ENCODE measurements at regions not wholly inside any gene's neighbourhood (a gene's known extent, or its start where the extent isn't known, plus 50 kb on each side); places are given as distances from the start of the nearest gene placed in this dataset.

DNA sequence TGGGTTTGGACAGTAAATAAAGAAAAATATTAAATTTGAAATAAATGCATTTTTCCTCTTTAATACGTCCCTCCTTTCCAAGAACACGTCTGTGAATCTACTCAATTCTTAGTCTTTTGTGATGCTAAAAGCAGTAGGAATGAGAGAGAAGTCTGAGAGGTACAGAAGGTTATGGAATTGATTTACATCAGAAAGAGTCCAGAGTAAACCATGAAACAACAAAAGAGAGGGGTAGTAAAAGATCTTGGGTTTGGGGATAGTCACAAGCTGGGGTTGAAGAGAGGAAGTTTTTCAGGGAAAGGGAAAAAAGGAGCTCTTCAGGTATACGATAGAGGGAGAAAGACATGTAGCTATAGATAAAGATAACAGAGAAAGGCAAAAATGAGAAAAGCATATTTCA, 215.4 kb downstream of the RAB28 start:
- H3K9me3 Mint-ChIP-seq, result peaks cover 1 to 7% of the 10 kb centered on the region in 2 donors
- H3K4me1 Mint-ChIP-seq (ENCODE audit: low read depth in 2 of 2), result no peaks in the 10 kb centered on the region
- no peak overlapping the region for H3K27ac Mint-ChIP-seq
- no peaks in the 10 kb centered on the region for H3K36me3 Mint-ChIP-seq (ENCODE audit: insufficient read depth)
- DNase-seq (no peak), ATAC-seq (replicated peaks) (no peak)
- no peaks in the 10 kb centered on the region for H3K27me3 Mint-ChIP-seq
- no peak overlapping the region for H3K4me3 Mint-ChIP-seq

DNA sequence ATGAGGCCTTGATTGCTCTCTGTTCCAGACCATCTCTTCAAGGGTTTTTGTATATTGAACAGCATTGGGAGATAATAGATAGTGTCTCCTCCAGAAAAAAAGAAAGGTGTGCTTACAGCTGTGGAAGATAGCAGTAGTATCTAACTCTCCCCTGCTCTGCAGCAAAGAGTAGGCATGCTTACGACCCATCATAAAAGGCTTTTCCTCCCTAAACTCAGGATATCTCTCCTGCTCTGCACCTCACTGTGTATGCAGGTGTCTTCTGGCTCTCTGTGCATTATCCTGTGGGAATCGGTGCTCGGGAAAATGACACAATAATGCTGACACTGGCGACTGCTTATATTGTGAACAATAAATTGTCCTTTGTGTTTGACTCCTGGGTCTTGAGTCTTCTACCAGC, 216.0 kb downstream of the RAB28 start:
- no peak overlapping the region for H3K27ac Mint-ChIP-seq
- H3K4me1 Mint-ChIP-seq (ENCODE audit: low read depth in 2 of 2), result no peaks in the 10 kb centered on the region
- DNase-seq (no peak), ATAC-seq (replicated peaks) (no peak)
- peaks cover 0 to 5% of the 10 kb centered on the region in 2 donors for H3K9me3 Mint-ChIP-seq
- no peaks in the 10 kb centered on the region for H3K27me3 Mint-ChIP-seq
- H3K4me3 Mint-ChIP-seq, result no peak overlapping the region
- H3K36me3 Mint-ChIP-seq (ENCODE audit: insufficient read depth), result no peaks in the 10 kb centered on the region

DNA sequence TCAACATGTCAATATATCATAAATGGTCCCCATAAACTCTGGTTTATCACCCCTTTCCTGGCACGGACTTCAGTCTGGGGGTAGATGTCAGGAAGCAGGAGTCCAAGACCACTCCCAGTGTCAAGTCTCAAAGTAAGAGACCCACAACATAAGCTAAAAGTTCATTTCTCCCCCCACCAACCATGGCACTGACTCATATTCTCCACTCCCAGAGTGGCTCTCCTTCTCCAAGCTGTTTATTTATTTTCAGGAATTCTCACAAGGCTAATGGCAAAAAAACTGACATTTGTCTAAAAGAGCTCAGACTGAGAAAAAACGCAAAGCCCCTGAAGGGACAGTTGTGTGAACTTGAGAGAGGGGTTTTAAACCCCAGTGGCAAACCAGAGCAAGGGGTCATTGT, 217.0 kb downstream of the RAB28 start:
- H3K36me3 Mint-ChIP-seq (ENCODE audit: insufficient read depth), result no peaks in the 10 kb centered on the region
- no peak overlapping the region for H3K4me3 Mint-ChIP-seq
- peaks cover 0 to 5% of the 10 kb centered on the region in 2 donors for H3K9me3 Mint-ChIP-seq

DNA sequence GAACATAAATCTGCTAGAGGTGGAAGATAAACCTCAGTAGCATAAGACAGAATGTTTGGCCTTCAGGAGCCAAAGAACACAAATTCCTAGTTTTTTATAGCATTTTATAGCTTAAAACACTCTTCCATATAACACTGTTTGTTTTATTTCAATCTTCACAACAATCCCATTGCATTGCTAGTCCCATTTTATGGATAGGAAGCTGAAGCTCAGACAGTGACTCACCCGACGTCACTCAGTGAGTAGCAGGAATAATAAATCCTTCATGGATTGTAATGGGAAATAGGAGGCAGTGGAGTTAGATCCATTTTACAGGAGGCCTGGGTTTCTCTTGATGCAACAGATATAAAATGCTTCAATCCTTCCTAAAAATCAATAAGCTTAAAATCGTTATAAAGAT, 217.5 kb downstream of the RAB28 start:
- no peaks in the 10 kb centered on the region for H3K4me1 Mint-ChIP-seq (ENCODE audit: low read depth in 2 of 2)
- H3K9me3 Mint-ChIP-seq, result peaks cover 0 to 5% of the 10 kb centered on the region in 2 donors
- H3K27ac Mint-ChIP-seq, result no peak overlapping the region
- no peak for DNase-seq
- no peak for ATAC-seq (replicated peaks)
- no peaks in the 10 kb centered on the region for H3K27me3 Mint-ChIP-seq
- H3K36me3 Mint-ChIP-seq (ENCODE audit: insufficient read depth), result no peaks in the 10 kb centered on the region
- H3K4me3 Mint-ChIP-seq, result no peak overlapping the region

More for the DNA sequence above, 217.0 kb downstream of the RAB28 start:
- H3K27ac Mint-ChIP-seq, result no peak overlapping the region
- H3K27me3 Mint-ChIP-seq, result no peaks in the 10 kb centered on the region
- ATAC-seq (replicated peaks) (no peak), DNase-seq (no peak)
- H3K4me1 Mint-ChIP-seq (ENCODE audit: low read depth in 2 of 2), result no peaks in the 10 kb centered on the region

DNA sequence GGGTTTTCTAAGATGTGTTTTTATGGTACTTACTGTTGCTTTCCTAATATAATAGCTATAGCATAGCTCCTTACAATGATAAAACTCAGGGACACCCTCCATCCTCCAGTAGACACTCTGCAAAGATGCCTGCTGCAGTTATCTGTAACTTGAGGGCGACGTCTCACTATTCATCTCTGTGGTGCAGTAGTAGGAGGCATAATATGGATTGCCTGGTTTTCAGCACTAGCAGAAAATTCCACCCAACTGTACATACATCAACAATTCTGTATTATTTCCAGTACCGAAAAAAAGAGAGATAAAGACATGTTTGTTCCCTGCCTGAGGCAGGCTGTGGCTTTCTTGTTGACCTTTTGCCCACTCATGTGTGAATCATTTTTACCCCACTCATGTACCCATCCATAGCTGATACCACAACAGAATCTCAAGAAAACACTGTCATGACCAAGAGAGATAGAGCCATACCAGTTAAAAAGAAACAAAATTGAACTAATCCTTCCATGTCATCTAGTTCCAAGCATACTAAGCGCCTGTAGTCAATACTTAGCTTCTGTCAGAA, 220.1 kb downstream of the RAB28 start:
- Mint-ChIP-seq H3K36me3 (ENCODE audit: insufficient read depth) (no peaks in the 10 kb centered on the region), H3K27ac (no peak overlapping the region), H3K9me3 (no peaks in the 10 kb centered on the region), H3K27me3 (no peaks in the 10 kb centered on the region), H3K4me3 (no peak overlapping the region), H3K4me1 (ENCODE audit: low read depth in 2 of 2) (no peaks in the 10 kb centered on the region)
- ATAC-seq (replicated peaks), result no peak
- no peak for DNase-seq

DNA sequence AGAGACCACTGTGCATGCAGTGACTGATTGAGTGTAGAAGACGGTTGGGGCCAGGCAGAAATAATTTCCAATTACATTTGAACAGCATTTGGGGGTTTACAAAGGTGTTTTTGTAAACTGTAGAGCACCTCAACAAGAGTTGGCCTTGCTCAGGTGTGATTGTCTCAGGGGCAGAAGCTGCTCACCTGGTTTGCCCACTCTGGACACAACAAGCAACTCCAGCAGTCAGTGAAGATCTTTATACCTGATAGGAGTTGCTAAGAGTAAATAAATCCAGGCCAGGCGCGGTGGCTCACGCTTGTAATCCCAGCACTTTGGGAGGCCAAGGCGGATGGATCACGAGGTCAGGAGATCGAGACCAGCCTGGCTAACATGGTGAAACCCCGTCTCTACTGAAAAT, 221.3 kb downstream of the RAB28 start:
- H3K9me3 Mint-ChIP-seq, result peaks cover 0 to 2% of the 10 kb centered on the region in 2 donors

DNA sequence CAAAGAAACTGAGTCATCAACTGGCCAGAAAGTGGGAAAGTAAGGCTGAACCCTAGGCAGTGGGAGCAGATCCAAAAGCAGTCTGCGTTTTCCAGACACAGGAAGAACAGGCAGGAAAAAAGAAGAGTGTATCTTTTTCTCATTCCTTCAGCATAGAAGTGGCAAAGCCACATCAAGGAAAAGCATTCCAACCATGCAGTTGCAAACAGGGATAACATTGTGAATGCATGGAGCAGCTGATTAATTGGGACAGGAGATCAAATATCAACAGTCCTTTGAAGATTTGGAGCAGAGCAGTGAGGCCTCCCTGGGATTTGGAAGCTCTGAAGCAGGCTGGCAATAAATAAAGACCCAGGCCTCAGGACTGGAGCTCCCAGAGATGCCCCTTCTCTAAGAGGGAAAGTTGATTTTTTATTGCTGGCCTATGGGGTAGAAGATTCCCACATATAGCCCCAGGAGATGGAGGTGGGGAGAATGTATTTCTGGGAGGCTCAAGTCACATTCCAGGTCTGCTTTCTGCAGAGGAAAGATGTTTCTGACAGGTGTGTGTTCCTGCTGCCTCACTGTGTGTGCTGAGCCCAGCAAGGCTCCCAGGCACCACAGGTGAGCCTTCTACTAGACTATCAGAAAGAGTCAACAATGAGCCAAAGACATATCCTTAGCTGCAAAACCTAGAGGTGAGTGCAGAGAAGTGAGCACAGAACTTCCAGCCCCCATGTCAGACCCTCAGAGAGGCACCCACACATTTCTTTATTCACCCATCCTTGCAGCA, 222.5 kb downstream of the RAB28 start:
- H3K9me3 Mint-ChIP-seq, result peaks cover 0 to 6% of the 10 kb centered on the region in 2 donors
- DNase-seq (no peak), ATAC-seq (replicated peaks) (no peak)
- H3K4me3 Mint-ChIP-seq, result no peak overlapping the region
- H3K36me3 Mint-ChIP-seq (ENCODE audit: insufficient read depth), result no peaks in the 10 kb centered on the region
- peak overlapping the region in 1 of 2 donors; percentile 35 for H3K27ac Mint-ChIP-seq
- H3K4me1 Mint-ChIP-seq (ENCODE audit: low read depth in 2 of 2), result no peaks in the 10 kb centered on the region
- H3K27me3 Mint-ChIP-seq, result no peaks in the 10 kb centered on the region

More for the DNA sequence above, 221.3 kb downstream of the RAB28 start:
- no peaks in the 10 kb centered on the region for H3K27me3 Mint-ChIP-seq
- DNase-seq, result no peak
- no peak overlapping the region for H3K4me3 Mint-ChIP-seq
- H3K27ac Mint-ChIP-seq, result no peak overlapping the region
- H3K36me3 Mint-ChIP-seq (ENCODE audit: insufficient read depth), result no peaks in the 10 kb centered on the region
- no peaks in the 10 kb centered on the region for H3K4me1 Mint-ChIP-seq (ENCODE audit: low read depth in 2 of 2)
- ATAC-seq (replicated peaks), result no peak

DNA sequence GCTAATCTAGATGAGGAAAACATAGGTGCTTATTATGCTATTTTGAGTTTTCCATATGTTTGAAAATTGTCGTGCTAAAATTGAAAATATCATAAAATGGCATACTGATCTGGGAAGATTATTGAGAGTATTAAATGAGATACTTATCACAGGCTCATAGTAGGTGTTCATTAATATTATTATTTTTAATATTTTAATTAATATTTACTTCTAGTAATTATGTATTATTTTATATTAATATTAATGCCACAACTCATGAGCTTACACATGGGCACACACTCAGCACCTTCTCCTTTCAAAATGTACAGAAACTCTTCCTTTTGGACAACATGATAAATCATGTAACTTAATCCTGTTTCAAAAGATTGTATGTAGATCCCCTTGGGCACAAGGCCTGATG, 223.6 kb downstream of the RAB28 start:
- H3K27me3 Mint-ChIP-seq, result no peaks in the 10 kb centered on the region
- H3K9me3 Mint-ChIP-seq, result peaks cover 0 to 6% of the 10 kb centered on the region in 2 donors
- no peaks in the 10 kb centered on the region for H3K4me1 Mint-ChIP-seq (ENCODE audit: low read depth in 2 of 2)
- no peak overlapping the region for H3K27ac Mint-ChIP-seq
- DNase-seq, result no peak
- H3K36me3 Mint-ChIP-seq (ENCODE audit: insufficient read depth), result no peaks in the 10 kb centered on the region
- H3K4me3 Mint-ChIP-seq, result no peak overlapping the region
- ATAC-seq (replicated peaks), result no peak

DNA sequence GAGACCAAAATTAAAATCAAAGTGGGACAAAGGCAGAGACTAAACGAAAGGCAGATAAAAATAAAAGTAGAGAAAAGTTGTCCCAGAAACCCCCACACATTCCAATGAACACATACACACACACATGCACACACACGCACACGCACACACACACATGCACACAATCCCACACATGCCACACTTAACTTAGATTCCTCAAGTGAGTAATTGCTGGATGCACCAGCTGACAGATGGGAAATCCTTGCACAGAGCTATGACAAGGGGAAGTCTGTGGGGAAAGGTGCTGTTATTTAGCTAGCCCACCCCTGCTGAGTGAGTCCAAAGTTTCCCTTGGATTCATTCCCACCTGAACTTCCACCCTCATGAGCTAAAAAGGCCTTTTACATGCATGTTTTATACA, 233.9 kb downstream of the RAB28 start:
- ATAC-seq (replicated peaks) (no peak), DNase-seq (no peak)
- no peak overlapping the region for H3K27ac Mint-ChIP-seq
- peaks cover 24 to 26% of the 10 kb centered on the region in 2 donors for H3K9me3 Mint-ChIP-seq
- H3K4me1 Mint-ChIP-seq (ENCODE audit: low read depth in 2 of 2), result no peaks in the 10 kb centered on the region
- no peaks in the 10 kb centered on the region for H3K27me3 Mint-ChIP-seq
- H3K4me3 Mint-ChIP-seq, result no peak overlapping the region
- no peaks in the 10 kb centered on the region for H3K36me3 Mint-ChIP-seq (ENCODE audit: insufficient read depth)

DNA sequence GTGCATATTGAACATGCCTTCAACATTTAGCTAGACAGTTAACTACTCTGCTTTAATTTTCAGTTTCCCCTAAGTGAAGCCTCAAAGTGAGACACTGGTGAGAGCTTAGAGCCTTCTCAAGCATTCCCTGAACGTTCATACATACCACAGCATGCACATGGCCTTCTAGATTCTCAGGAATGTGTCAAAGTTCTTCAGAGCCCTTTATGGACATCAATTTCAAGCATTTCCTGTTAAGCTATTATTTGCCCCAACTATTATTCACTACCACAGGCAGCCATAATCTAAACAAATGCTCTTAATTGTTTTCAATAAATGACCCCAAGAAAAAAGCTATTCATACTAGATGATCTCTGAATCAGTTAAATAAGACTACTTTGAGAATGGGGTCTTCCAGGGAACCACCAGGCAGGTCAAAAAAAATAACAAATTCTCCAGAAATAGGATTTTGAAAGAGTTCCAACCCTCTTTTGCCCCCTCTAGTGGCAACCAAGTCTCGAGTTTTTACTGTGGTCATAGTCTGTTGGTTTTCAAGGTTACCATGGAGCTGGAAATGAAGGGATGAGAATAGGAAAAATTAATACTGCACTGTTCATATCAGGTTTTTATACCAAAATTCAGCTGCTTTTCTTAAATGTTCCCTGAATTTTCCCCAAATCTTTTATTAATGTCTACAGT, 235.4 kb downstream of the RAB28 start:
- no peaks in the 10 kb centered on the region for H3K36me3 Mint-ChIP-seq (ENCODE audit: insufficient read depth)

DNA sequence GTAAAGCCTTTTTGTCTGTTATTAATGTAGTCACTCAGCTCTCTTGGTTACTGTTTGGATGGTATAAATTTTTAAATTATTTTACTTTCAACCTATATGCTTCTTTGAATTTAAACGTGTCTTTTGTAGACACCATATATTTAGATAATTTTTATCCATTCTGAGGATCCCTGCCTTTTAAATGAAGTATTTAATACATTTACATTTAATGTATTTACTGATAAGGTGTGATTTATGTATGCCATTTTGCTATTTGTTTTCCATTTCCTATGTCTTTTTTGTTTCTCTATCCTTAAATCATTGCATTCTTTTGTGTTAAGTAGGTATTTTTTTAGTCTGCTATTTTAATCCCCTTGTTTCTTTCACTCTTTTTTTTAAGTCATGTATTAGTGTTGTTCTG, 238.0 kb downstream of the RAB28 start:
- ATAC-seq (replicated peaks) (no peak), DNase-seq (no peak)
- Mint-ChIP-seq H3K4me3 (no peak overlapping the region), H3K9me3 (peaks cover 18 to 24% of the 10 kb centered on the region in 2 donors), H3K36me3 (ENCODE audit: insufficient read depth) (no peaks in the 10 kb centered on the region), H3K27me3 (no peaks in the 10 kb centered on the region), H3K27ac (no peak overlapping the region), H3K4me1 (ENCODE audit: low read depth in 2 of 2) (no peaks in the 10 kb centered on the region)

More for the DNA sequence above, 235.4 kb downstream of the RAB28 start:
- no peak for DNase-seq
- Mint-ChIP-seq H3K4me3 (no peak overlapping the region), H3K9me3 (peaks cover 24 to 26% of the 10 kb centered on the region in 2 donors), H3K4me1 (ENCODE audit: low read depth in 2 of 2) (no peaks in the 10 kb centered on the region), H3K27ac (no peak overlapping the region), H3K27me3 (no peaks in the 10 kb centered on the region)
- no peak for ATAC-seq (replicated peaks)

DNA sequence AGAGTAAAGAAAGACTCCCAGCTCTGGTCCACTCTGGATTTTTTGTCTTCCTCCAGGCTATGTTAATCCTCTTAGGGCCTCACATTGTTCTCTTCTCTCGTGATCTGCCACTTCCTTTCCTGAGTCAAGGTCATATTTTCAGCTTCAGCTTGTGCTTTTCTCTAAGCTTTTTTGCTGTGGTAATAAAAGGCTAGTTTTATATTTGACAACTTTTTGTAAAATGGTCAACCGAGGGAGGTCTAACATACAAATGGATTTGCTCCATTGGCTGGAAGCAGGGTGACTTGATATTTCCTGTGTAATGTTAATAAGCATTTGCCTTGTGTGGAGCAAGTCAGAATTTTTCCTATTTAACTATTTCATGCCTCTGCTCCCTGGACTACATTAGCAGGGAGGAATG, 239.7 kb downstream of the RAB28 start:
- DNase-seq, result no peak
- no peak overlapping the region for H3K27ac Mint-ChIP-seq
- no peaks in the 10 kb centered on the region for H3K27me3 Mint-ChIP-seq
- ATAC-seq (replicated peaks), result no peak
- H3K4me3 Mint-ChIP-seq, result no peak overlapping the region
- no peaks in the 10 kb centered on the region for H3K4me1 Mint-ChIP-seq (ENCODE audit: low read depth in 2 of 2)
- peaks cover 9 to 15% of the 10 kb centered on the region in 2 donors for H3K9me3 Mint-ChIP-seq
- no peaks in the 10 kb centered on the region for H3K36me3 Mint-ChIP-seq (ENCODE audit: insufficient read depth)

DNA sequence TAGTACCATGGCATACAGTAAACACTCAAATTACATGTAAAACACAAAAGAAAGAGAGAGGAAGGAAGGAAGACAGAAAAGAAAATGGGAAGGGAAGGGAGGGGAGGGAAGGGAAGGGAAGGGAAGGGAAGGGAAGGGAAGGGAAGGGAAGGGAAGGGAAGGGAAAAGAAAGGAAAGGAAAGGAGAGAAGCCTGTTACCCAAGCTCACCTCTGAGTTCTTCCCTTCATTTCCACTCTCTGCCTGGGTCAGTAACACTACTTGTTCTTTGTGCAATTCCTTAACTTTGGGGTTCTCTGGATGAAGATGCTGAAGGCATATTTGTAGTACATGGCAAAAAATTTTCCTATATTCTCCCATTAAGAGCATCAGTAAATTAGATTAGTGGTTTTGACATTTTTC, 241.0 kb downstream of the RAB28 start:
- DNase-seq (no peak), ATAC-seq (replicated peaks) (no peak)
- peaks cover 4 to 10% of the 10 kb centered on the region in 2 donors for H3K9me3 Mint-ChIP-seq
- no peaks in the 10 kb centered on the region for H3K27me3 Mint-ChIP-seq
- H3K27ac Mint-ChIP-seq, result no peak overlapping the region
- no peaks in the 10 kb centered on the region for H3K36me3 Mint-ChIP-seq (ENCODE audit: insufficient read depth)
- no peak overlapping the region for H3K4me3 Mint-ChIP-seq
- H3K4me1 Mint-ChIP-seq (ENCODE audit: low read depth in 2 of 2), result no peaks in the 10 kb centered on the region

DNA sequence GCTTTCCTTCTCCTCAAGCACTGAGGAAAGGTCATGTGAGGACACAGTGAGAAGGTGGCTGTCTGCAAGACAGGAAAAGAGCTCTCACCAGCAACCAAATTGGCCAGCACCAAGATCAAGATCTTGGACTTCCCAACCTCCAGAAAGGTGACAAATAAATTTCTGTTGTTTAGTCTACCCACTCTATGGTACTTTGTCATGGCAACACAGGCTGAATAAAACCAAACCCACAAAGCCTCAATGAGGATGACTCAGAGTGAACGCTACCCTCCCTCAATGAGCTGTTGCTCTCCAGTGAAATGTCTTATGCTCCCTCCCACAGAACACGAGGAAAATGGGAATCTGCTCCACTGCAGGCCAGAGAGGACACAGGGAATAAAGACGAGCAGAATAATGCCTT, 244.1 kb downstream of the RAB28 start:
- H3K4me1 Mint-ChIP-seq (ENCODE audit: low read depth in 2 of 2), result no peaks in the 10 kb centered on the region
- DNase-seq (no peak), ATAC-seq (replicated peaks) (no peak)
- no peaks in the 10 kb centered on the region for H3K36me3 Mint-ChIP-seq (ENCODE audit: insufficient read depth)
- no peaks in the 10 kb centered on the region for H3K27me3 Mint-ChIP-seq
- H3K9me3 Mint-ChIP-seq, result peaks cover 0 to 5% of the 10 kb centered on the region in 2 donors
- H3K4me3 Mint-ChIP-seq, result no peak overlapping the region
- no peak overlapping the region for H3K27ac Mint-ChIP-seq
